ENCODE measurements at regions not wholly inside any gene's neighbourhood (a gene's known extent, or its start where the extent isn't known, plus 50 kb on each side); places are given as distances from the start of the nearest gene placed in this dataset.
A peak's percentile ranks its signal among the peaks of the same experiment; 100 is the strongest.
"Not testable (repeated sequence)": the region's sequence is repeated elsewhere in the genome, so short reads cannot be mapped to it uniquely, and the experiment has no call there.

GRCh38 chr14:97153527-97153926 lies 356.3 kb downstream of the VRK1 start:
- DNase-seq, result no peak

- no peak for DNase-seq
Observed at GRCh38 chr14:97155320-97155719, 358.1 kb downstream of the VRK1 start.

GRCh38 chr14:97155814-97156213 lies 358.6 kb downstream of the VRK1 start:
- no peak for DNase-seq

GRCh38 chr14:97156705-97157104 lies 359.5 kb downstream of the VRK1 start:
- DNase-seq, result no peak

- no peak for DNase-seq
Observed at GRCh38 chr14:97158102-97158501, 360.9 kb downstream of the VRK1 start.

GRCh38 chr14:97159124-97159523 lies 361.9 kb downstream of the VRK1 start:
- no peak for DNase-seq

GRCh38 chr14:97162621-97163020 lies 365.4 kb downstream of the VRK1 start:
- no peak for DNase-seq

GRCh38 chr14:97164021-97164420 lies 366.8 kb downstream of the VRK1 start:
- no peak for DNase-seq

- DNase-seq, result no peak
Observed at GRCh38 chr14:97166497-97166896, 369.3 kb downstream of the VRK1 start.

GRCh38 chr14:97167577-97167976 lies 370.4 kb downstream of the VRK1 start:
- DNase-seq, result not testable (repeated sequence)

GRCh38 chr14:97172644-97173043 lies 375.5 kb downstream of the VRK1 start:
- no peak for DNase-seq

GRCh38 chr14:97177016-97177415 lies 379.8 kb downstream of the VRK1 start:
- DNase-seq, result no peak

GRCh38 chr14:97177635-97178034 lies 380.5 kb downstream of the VRK1 start:
- DNase-seq, result no peak

- no peak for DNase-seq
Observed at GRCh38 chr14:97178781-97179180, 381.6 kb downstream of the VRK1 start.

GRCh38 chr14:97179573-97179972 lies 382.4 kb downstream of the VRK1 start:
- no peak for DNase-seq

GRCh38 chr14:97180304-97181200 lies 383.4 kb downstream of the VRK1 start:
- no peak for DNase-seq

GRCh38 chr14:97185186-97185585 lies 388.0 kb downstream of the VRK1 start:
- peak; percentile 22 for DNase-seq

GRCh38 chr14:97187916-97188315 lies 390.7 kb downstream of the VRK1 start:
- no peak for DNase-seq

- no peak for DNase-seq
Observed at GRCh38 chr14:97196336-97196735, 399.2 kb downstream of the VRK1 start.

- no peak for DNase-seq
Observed at GRCh38 chr14:97198813-97199212, 401.6 kb downstream of the VRK1 start.

GRCh38 chr14:97200245-97200644 lies 403.1 kb downstream of the VRK1 start:
- DNase-seq, result no peak

GRCh38 chr14:97206916-97207315 lies 409.7 kb downstream of the VRK1 start:
- no peak for DNase-seq

GRCh38 chr14:97210202-97210601 lies 413.0 kb downstream of the VRK1 start:
- no peak for DNase-seq

- no peak for DNase-seq
Observed at GRCh38 chr14:97212399-97212798, 415.2 kb downstream of the VRK1 start.

- DNase-seq, result no peak
Observed at GRCh38 chr14:97213720-97214119, 416.5 kb downstream of the VRK1 start.

Data from NCI-H1105 treated with DMSO at 0.1 percent for 48 hours (cell line).